Activated CD8-positive, alpha-beta T cell treated with anti-CD3 and anti-CD28 coated beads for 36 hours (primary cell): ENCODE measurements at regions not wholly inside any gene's neighbourhood (a gene's known extent, or its start where the extent isn't known, plus 50 kb on each side); places are given as distances from the start of the nearest gene placed in this dataset.

Experiments used
- ATAC-seq: fragments of 200-7000 bp; cut with Tn5 transposase; one replicate; pipeline ENCODE4 v1.10.0; 2021; ENCODE audit warnings: mild to moderate bottlenecking, moderate library complexity
- CTCF ChIA-PET: fragments of 350-600 bp; sonication (Branson Sonifier 250); formaldehyde crosslinking; loops from one replicate; lab custom pipeline; 2021; ENCODE audit warnings: antibody characterized with exemption; lab: Charles Lee
- POLR2A ChIA-PET: fragments of 350-600 bp; sonication (Branson Sonifier 250); formaldehyde crosslinking; loops from one replicate; lab custom pipeline; 2021; ENCODE audit warnings: antibody characterized with exemption; lab: Charles Lee
- DNase-seq: peaks from one replicate; pipeline ENCODE4 v3.0.0-alpha.2; 2020
- H3K27ac Mint-ChIP-seq: one replicate; pipeline ENCODE4 v1.8.0; 2021; ENCODE audit warnings: mild to moderate bottlenecking, mixed read lengths
- H3K27me3 Mint-ChIP-seq: one replicate; pipeline ENCODE4 v1.8.0; 2021; ENCODE audit warnings: mixed read lengths
- H3K36me3 Mint-ChIP-seq: one replicate; pipeline ENCODE4 v1.8.0; 2021; ENCODE audit warnings: low read depth, mixed read lengths
- H3K4me1 Mint-ChIP-seq: one replicate; pipeline ENCODE4 v1.8.0; 2021; ENCODE audit warnings: low read depth, mixed read lengths
- H3K4me3 Mint-ChIP-seq: one replicate; pipeline ENCODE4 v1.8.0; 2021; ENCODE audit warnings: mild to moderate bottlenecking, moderate library complexity, mixed read lengths
- H3K9me3 Mint-ChIP-seq: one replicate; pipeline ENCODE4 v1.8.0; 2021; ENCODE audit warnings: mixed read lengths
- intact Hi-C: fragments of 100-400 bp; cut with micrococcal nuclease; formaldehyde crosslinking; loops from one replicate; pipeline ENCODE4 v1.10.0; 2022
- TF ChIP-seq, protein P1 (sequence below): fragments of 200-600 bp; IDR thresholded peaks from one replicate; pipeline ENCODE4 v1.8.0; 2022; ENCODE audit warnings: antibody characterized with exemption, mild to moderate bottlenecking

DNA sequence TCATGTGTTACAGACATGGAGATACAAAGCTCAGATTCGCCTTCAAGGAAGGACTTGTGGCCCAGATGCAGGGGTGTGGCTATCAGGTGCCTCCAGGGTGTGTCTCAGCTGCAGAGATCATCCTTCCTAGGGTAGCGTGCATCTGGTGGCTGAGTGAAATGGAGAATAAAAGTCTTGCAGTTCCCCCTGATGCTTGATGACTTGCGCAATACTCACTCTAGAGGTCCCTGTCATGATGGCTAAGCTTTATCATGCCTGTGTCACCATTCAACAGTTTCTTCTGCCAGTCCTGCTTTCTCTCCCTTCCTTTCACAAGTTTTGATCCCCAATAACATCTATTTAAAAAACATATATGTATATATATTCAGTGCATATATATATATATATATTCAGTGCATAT, 228.1 kb downstream of the PAX1 start:
- intact Hi-C loops, result no loop called here
- CTCF ChIA-PET, result no interaction called here
- POLR2A ChIA-PET, result no interaction called here
- Mint-ChIP-seq H3K36me3 (no peaks in the 10 kb centered on the region), H3K9me3 (peaks cover 2% of the 10 kb centered on the region), H3K4me3 (no peak overlapping the region), H3K4me1 (no peaks in the 10 kb centered on the region), H3K27ac (no peak overlapping the region), H3K27me3 (no peaks in the 10 kb centered on the region)
- DNase-seq (no peak), ATAC-seq (no peak)
- TF ChIP-seq, protein P1, sequence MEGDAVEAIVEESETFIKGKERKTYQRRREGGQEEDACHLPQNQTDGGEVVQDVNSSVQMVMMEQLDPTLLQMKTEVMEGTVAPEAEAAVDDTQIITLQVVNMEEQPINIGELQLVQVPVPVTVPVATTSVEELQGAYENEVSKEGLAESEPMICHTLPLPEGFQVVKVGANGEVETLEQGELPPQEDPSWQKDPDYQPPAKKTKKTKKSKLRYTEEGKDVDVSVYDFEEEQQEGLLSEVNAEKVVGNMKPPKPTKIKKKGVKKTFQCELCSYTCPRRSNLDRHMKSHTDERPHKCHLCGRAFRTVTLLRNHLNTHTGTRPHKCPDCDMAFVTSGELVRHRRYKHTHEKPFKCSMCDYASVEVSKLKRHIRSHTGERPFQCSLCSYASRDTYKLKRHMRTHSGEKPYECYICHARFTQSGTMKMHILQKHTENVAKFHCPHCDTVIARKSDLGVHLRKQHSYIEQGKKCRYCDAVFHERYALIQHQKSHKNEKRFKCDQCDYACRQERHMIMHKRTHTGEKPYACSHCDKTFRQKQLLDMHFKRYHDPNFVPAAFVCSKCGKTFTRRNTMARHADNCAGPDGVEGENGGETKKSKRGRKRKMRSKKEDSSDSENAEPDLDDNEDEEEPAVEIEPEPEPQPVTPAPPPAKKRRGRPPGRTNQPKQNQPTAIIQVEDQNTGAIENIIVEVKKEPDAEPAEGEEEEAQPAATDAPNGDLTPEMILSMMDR, result no peak

DNA sequence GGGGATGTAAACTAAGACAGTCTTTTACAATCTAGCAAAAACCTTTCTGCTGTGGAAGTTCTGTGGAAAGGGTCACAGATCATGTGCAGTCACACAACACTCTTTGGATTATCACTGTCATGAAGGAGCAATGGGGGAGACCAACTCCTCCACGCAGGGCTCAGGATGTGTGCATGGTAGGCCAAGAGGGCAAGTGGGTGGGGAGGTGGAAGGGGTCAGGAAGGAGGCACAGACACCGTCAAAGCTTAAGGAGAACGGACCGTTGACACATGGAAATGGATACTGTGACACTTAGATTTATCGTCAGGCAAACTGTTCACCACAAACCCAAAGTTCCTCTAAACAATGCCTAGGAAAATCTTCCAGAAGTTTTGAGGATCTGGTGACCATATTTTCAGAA, 215.8 kb downstream of the PAX1 start:
- no peak for DNase-seq
- Mint-ChIP-seq H3K4me1 (no peaks in the 10 kb centered on the region), H3K27ac (no peak overlapping the region), H3K36me3 (no peaks in the 10 kb centered on the region), H3K9me3 (peaks cover 19% of the 10 kb centered on the region), H3K27me3 (no peaks in the 10 kb centered on the region), H3K4me3 (no peak overlapping the region)
- POLR2A ChIA-PET, result no interaction called here
- intact Hi-C loops, result no loop called here
- no peak for ATAC-seq
- TF ChIP-seq, protein P1, result no peak
- CTCF ChIA-PET, result no interaction called here

DNA sequence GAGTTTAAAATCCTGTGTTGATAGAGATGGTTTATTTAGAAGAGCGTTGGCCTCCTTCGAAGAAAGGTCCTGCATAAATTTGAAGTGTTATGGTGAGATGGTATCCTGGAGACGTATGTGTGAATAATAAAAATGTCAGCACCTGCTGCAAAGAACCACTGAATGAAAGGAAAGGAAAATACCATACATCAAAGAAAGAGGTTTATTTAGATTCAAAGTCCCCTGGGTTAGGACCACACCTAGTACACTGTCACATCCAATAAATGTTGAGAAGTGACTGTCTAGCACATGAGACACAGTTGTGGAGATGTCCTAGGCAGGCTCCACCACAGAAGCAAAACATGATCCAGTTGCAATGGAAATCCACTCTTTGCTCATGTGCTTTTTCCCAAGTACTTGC, 214.7 kb downstream of the PAX1 start:
- POLR2A ChIA-PET, result no interaction called here
- Mint-ChIP-seq H3K36me3 (no peaks in the 10 kb centered on the region), H3K4me3 (no peak overlapping the region), H3K27ac (no peak overlapping the region), H3K4me1 (no peaks in the 10 kb centered on the region), H3K9me3 (peaks cover 16% of the 10 kb centered on the region), H3K27me3 (no peaks in the 10 kb centered on the region)
- no peak for DNase-seq
- CTCF ChIA-PET, result no interaction called here
- intact Hi-C loops, result no loop called here
- TF ChIP-seq, protein P1, result no peak
- ATAC-seq, result no peak

DNA sequence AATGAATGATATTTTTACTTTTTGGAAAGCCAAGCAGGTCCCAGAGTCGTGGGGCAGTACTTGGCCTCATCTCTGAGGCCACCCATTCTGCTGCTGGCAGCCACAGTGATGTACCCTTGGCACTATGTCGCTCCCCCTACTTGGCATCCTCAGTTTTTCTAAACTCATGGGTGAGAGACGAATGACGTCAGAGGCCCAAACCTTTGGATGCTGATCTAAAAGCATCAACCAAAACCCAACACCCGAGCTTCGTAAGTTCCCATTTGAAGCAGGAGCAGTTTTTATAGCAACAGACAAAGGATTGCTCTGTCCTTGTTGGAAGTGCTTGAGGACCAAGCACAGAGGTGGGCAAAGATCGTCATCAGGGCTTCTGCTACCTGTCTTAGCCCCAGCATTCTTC, 212.9 kb downstream of the PAX1 start:
- Mint-ChIP-seq H3K27me3 (no peaks in the 10 kb centered on the region), H3K27ac (no peak overlapping the region), H3K36me3 (no peaks in the 10 kb centered on the region), H3K4me3 (no peak overlapping the region), H3K9me3 (peaks cover 10% of the 10 kb centered on the region), H3K4me1 (no peaks in the 10 kb centered on the region)
- ATAC-seq (no peak), DNase-seq (no peak)
- ChIA-PET CTCF (no interaction called here), POLR2A (no interaction called here)
- intact Hi-C loops, result no loop called here
- TF ChIP-seq, protein P1, result no peak

DNA sequence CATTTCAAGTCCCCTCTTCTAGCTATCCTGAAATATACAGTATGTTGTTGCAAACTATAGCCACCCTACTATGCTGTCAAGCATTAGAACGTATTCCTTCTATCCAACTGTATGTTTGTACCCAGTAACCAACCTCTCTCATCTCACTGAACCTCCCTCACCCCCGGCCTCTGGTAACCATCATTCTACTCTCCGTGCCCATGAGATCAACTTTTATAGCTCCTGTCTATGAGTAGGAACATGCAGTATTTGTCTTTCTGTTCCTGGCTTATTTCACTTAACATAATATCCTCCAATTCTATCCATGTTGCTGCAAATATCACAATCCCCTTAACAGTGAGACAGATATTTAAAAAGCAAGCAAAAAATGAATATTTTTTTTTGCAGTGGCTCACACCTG, 196.9 kb downstream of the PAX1 start:
- CTCF ChIA-PET, result no interaction called here
- TF ChIP-seq, protein P1, result no peak
- no peak for DNase-seq
- no peaks in the 10 kb centered on the region for H3K36me3 Mint-ChIP-seq
- no peak for ATAC-seq
- POLR2A ChIA-PET, result no interaction called here
- H3K4me1 Mint-ChIP-seq, result no peaks in the 10 kb centered on the region
- H3K9me3 Mint-ChIP-seq, result peaks cover 1% of the 10 kb centered on the region
- no peak overlapping the region for H3K27ac Mint-ChIP-seq
- H3K4me3 Mint-ChIP-seq, result no peak overlapping the region
- no peaks in the 10 kb centered on the region for H3K27me3 Mint-ChIP-seq
- intact Hi-C loops, result no loop called here
